ENCODE measurements at regions not wholly inside any gene's neighbourhood (a gene's known extent, or its start where the extent isn't known, plus 50 kb on each side); places are given as distances from the start of the nearest gene placed in this dataset.

DNA sequence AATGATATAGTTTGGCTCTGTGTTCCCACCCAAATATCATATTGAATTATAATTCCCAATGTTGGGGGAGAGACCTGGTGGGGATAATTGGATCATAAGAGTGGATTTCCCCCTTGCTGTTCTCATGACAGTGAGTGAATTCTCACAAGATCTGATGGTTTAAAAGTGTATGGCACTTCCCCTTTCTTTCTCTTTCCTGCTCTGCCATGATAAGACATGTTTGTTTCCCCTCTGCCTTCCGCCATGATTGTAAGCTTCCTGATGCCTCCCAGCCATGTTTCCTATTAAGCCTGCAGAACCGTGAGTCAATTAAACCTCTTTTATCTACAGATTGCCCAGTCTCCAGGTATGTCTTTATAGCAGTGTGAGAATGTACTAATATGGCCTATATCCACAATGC lies 126.7 kb upstream of the GMNC start:
- TF ChIP-seq, protein P1, sequence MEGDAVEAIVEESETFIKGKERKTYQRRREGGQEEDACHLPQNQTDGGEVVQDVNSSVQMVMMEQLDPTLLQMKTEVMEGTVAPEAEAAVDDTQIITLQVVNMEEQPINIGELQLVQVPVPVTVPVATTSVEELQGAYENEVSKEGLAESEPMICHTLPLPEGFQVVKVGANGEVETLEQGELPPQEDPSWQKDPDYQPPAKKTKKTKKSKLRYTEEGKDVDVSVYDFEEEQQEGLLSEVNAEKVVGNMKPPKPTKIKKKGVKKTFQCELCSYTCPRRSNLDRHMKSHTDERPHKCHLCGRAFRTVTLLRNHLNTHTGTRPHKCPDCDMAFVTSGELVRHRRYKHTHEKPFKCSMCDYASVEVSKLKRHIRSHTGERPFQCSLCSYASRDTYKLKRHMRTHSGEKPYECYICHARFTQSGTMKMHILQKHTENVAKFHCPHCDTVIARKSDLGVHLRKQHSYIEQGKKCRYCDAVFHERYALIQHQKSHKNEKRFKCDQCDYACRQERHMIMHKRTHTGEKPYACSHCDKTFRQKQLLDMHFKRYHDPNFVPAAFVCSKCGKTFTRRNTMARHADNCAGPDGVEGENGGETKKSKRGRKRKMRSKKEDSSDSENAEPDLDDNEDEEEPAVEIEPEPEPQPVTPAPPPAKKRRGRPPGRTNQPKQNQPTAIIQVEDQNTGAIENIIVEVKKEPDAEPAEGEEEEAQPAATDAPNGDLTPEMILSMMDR (IDR thresholded peaks at IDR 0.05): no peak
- no peak for TF ChIP-seq POLR2A (IDR thresholded peaks at IDR 0.05)
